PFSK-1 (cell line): ENCODE measurements at regions not wholly inside any gene's neighbourhood (a gene's known extent, or its start where the extent isn't known, plus 50 kb on each side); places are given as distances from the start of the nearest gene placed in this dataset.

Source experiments
- FOXP2 ChIP-seq: optimal IDR thresholded peaks from 2 replicates; pipeline ENCODE3; 2011; ENCODE audit warnings: borderline replicate concordance, control low read depth, inconsistent platforms; ENCODE audit not compliant: insufficient read depth; ENCODE audit errors: extremely low read length, extremely low read depth
- POLR2AphosphoS5 ChIP-seq: IDR thresholded peaks from 2 replicates; pipeline ENCODE4 v1.6.1; 2012; ENCODE audit warnings: low read depth, mild to moderate bottlenecking, control low read depth, low read length, moderate library complexity
- REST ChIP-seq, 2 experiments: IDR thresholded peaks; 2 replicates each; pipeline versions ENCODE4 v1.6.1 to v1.8.0; 2011 to 2012; ENCODE audit warnings: low read depth in 2 of 2, low read length in 2 of 2, control low read depth in 1 of 2, inconsistent platforms in 1 of 2, mild to moderate bottlenecking in 1 of 2, moderate library complexity in 1 of 2; ENCODE audit not compliant: insufficient read depth in 1 of 2
- SIN3A ChIP-seq: IDR thresholded peaks from 2 replicates; pipeline ENCODE4 v1.6.1; 2012; ENCODE audit warnings: mild to moderate bottlenecking, low read length, moderate library complexity, borderline replicate concordance; ENCODE audit not compliant: insufficient read depth
- TAF1 ChIP-seq: IDR thresholded peaks from 2 replicates; pipeline ENCODE4 v1.6.1; 2012; ENCODE audit warnings: low read length, control low read depth, borderline replicate concordance; ENCODE audit not compliant: insufficient read depth

GRCh38 chr9:89849096-89849495, 244.3 kb downstream of the GADD45G start:
- TF ChIP-seq TAF1 (no peak), POLR2AphosphoS5 (no peak), FOXP2 (no peak), REST (IDR thresholded peaks at IDR 0.05; ENCODE audit: insufficient read depth in 1 of 2, low read depth in 2 of 2, low read length in 2 of 2) (no peak), SIN3A (no peak)

GRCh38 chr9:89850153-89850552, 245.3 kb downstream of the GADD45G start:
- TF ChIP-seq FOXP2 (no peak), SIN3A (no peak), TAF1 (no peak), REST (IDR thresholded peaks at IDR 0.05; ENCODE audit: insufficient read depth in 1 of 2, low read depth in 2 of 2, low read length in 2 of 2) (no peak)

GRCh38 chr9:89850631-89851325, 246.0 kb downstream of the GADD45G start:
- TF ChIP-seq FOXP2 = no peak
- no peak for TF ChIP-seq POLR2AphosphoS5
- no peak for TF ChIP-seq REST (IDR thresholded peaks at IDR 0.05; ENCODE audit: insufficient read depth in 1 of 2, low read depth in 2 of 2, low read length in 2 of 2)
- no peak for TF ChIP-seq TAF1
- no peak for TF ChIP-seq SIN3A

GRCh38 chr9:89853161-89853560, 248.3 kb downstream of the GADD45G start:
- TF ChIP-seq REST (IDR thresholded peaks at IDR 0.05; ENCODE audit: insufficient read depth in 1 of 2, low read depth in 2 of 2, low read length in 2 of 2) (no peak), FOXP2 (no peak), POLR2AphosphoS5 (no peak), SIN3A (no peak), TAF1 (no peak)

- TF ChIP-seq POLR2AphosphoS5 = no peak
- TF ChIP-seq TAF1 = no peak
- no peak for TF ChIP-seq REST (IDR thresholded peaks at IDR 0.05; ENCODE audit: insufficient read depth in 1 of 2, low read depth in 2 of 2, low read length in 2 of 2)
- no peak for TF ChIP-seq SIN3A
- no peak for TF ChIP-seq FOXP2
Measured at GRCh38 chr9:89853931-89854330, 249.1 kb downstream of the GADD45G start.
